ENCODE measurements at regions not wholly inside any gene's neighbourhood (a gene's known extent, or its start where the extent isn't known, plus 50 kb on each side); places are given as distances from the start of the nearest gene placed in this dataset.

DNA sequence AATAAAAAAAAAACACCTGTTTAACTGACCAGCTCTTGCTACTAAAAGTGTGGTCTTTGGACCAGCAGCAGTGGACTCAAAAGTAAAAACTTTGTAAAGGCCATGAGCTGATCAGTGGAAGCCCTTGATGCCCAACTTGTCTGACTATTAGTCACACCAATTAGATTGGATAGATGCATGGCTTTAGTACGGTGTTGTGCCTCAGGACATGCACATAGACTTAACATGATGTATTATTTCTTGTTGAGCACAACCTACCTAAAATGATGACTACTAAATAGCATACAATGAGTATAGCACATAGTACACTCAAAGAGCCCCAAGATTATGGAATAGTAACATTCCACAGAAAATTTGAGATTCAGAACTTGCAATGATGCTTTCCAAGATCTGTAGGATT lies 95.1 kb upstream of the FIBIN start:
- H3K9me3 ChIP-seq (replicated peaks; ENCODE audit: control insufficient read depth, insufficient read depth, low read length): no peaks in the 10 kb centered on the region
- no peak overlapping the region for H3K4me3 ChIP-seq
- WGBS (ENCODE audit: insufficient coverage, insufficient replicate concordance, low lambda C conversion rate, missing lambda C conversion rate): 0% methylated on average over 1 of the region's 1 CpG
- POLR2A ChIA-PET: no interaction called here
- intact Hi-C loops (cut with micrococcal nuclease; ENCODE audit: unreplicated experiment): no loop called here
- CTCF ChIA-PET: no interaction called here
- ATAC-seq (no peak), FAIRE-seq (no peak), DNase-seq (ENCODE audit: low read depth, low spot score) (no peak)
- no peak overlapping the region for H2AFZ ChIP-seq (ENCODE audit: control insufficient read depth, low read depth, low read length)
- no peak overlapping the region for H3K4me2 ChIP-seq (ENCODE audit: control insufficient read depth, insufficient read depth)
- in situ Hi-C loops (cut with MboI): no loop called here
- no peaks in the 10 kb centered on the region for H3K36me3 ChIP-seq (ENCODE audit: control insufficient read depth in 2 of 2, insufficient read depth in 2 of 2, low read length in 1 of 2)
- no TSS peak for BruUV-seq (replicated peaks)
- RAD21 ChIA-PET (ENCODE audit: unreplicated experiment): no interaction called here
- SMC1A ChIA-PET (ENCODE audit: uncharacterized antibody, unreplicated experiment): no interaction called here
- no peaks in the 10 kb centered on the region for H4K20me1 ChIP-seq (ENCODE audit: control insufficient read depth, insufficient read depth)
- no peak for TF ChIP-seq ZNF207 (IDR thresholded peaks at IDR 0.05; ENCODE audit: borderline replicate concordance)
- TF ChIP-seq, protein P1, sequence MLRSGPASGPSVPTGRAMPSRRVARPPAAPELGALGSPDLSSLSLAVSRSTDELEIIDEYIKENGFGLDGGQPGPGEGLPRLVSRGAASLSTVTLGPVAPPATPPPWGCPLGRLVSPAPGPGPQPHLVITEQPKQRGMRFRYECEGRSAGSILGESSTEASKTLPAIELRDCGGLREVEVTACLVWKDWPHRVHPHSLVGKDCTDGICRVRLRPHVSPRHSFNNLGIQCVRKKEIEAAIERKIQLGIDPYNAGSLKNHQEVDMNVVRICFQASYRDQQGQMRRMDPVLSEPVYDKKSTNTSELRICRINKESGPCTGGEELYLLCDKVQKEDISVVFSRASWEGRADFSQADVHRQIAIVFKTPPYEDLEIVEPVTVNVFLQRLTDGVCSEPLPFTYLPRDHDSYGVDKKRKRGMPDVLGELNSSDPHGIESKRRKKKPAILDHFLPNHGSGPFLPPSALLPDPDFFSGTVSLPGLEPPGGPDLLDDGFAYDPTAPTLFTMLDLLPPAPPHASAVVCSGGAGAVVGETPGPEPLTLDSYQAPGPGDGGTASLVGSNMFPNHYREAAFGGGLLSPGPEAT (IDR thresholded peaks at IDR 0.05; ENCODE audit: low read depth): no peak
- TF ChIP-seq ESRRA (IDR thresholded peaks at IDR 0.05; ENCODE audit: low read length): no peak
- TF ChIP-seq FOS (IDR thresholded peaks at IDR 0.05; ENCODE audit: borderline replicate concordance, extremely low read depth, insufficient read length): no peak
- no peak overlapping the region for H3K9ac ChIP-seq (ENCODE audit: control insufficient read depth, insufficient read depth, low read length)
- no peak overlapping the region for H3K27ac ChIP-seq (ENCODE audit: control insufficient read depth, insufficient read depth)
- no peaks in the 10 kb centered on the region for H3K79me2 ChIP-seq (ENCODE audit: control insufficient read depth, insufficient read depth, low read length)
- no peaks in the 10 kb centered on the region for H3K4me1 ChIP-seq (ENCODE audit: control insufficient read depth, insufficient read depth, low read length)
- H3K27me3 ChIP-seq (replicated peaks in 1 of 2; ENCODE audit: control insufficient read depth in 2 of 2, insufficient read depth in 2 of 2, low read length in 1 of 2): no peaks in the 10 kb centered on the region

DNA sequence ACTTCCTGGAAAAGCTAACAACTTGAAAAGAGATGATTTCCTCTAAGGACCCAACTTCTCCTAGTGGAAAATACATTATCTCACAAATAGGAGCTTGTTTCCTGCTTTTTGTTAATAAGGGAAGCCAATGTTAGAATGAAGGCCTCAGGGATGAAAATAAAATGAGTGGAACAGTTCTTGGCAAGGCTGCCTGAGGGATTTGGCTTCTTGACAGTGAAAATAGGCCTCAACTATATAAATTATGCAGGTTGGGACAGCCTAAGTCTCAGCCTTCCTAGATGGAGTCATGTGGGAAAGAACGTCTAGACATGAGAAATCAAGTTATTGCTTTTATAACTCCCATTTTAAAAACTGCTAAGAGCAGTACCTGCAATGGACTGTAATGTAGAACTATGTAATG lies 92.8 kb upstream of the FIBIN start:
- FAIRE-seq (no peak), ATAC-seq (no peak), DNase-seq (ENCODE audit: low read depth, low spot score) (no peak)
- Histone ChIP-seq H3K9ac (ENCODE audit: control insufficient read depth, insufficient read depth, low read length) (no peak overlapping the region), H3K27ac (ENCODE audit: control insufficient read depth, insufficient read depth) (no peak overlapping the region), H3K27me3 (replicated peaks in 1 of 2; ENCODE audit: control insufficient read depth in 2 of 2, insufficient read depth in 2 of 2, low read length in 1 of 2) (no peaks in the 10 kb centered on the region), H3K4me3 (no peak overlapping the region), H2AFZ (ENCODE audit: control insufficient read depth, low read depth, low read length) (no peak overlapping the region), H3K4me2 (ENCODE audit: control insufficient read depth, insufficient read depth) (no peak overlapping the region), H3K79me2 (ENCODE audit: control insufficient read depth, insufficient read depth, low read length) (no peaks in the 10 kb centered on the region), H3K9me3 (replicated peaks; ENCODE audit: control insufficient read depth, insufficient read depth, low read length) (no peaks in the 10 kb centered on the region), H3K36me3 (ENCODE audit: control insufficient read depth in 2 of 2, insufficient read depth in 2 of 2, low read length in 1 of 2) (no peaks in the 10 kb centered on the region), H4K20me1 (ENCODE audit: control insufficient read depth, insufficient read depth) (no peaks in the 10 kb centered on the region), H3K4me1 (ENCODE audit: control insufficient read depth, insufficient read depth, low read length) (no peaks in the 10 kb centered on the region)
- POLR2A ChIA-PET: no interaction called here
- intact Hi-C loops (cut with micrococcal nuclease; ENCODE audit: unreplicated experiment) (no loop called here), in situ Hi-C loops (cut with MboI) (no loop called here)
- RAD21 ChIA-PET (ENCODE audit: unreplicated experiment): no interaction called here
- 13% methylated on average over 1 of the region's 1 CpG for WGBS (ENCODE audit: insufficient coverage, insufficient replicate concordance, low lambda C conversion rate, missing lambda C conversion rate)
- CTCF ChIA-PET: no interaction called here
- BruUV-seq (replicated peaks): no TSS peak
- SMC1A ChIA-PET (ENCODE audit: uncharacterized antibody, unreplicated experiment): interaction anchor here (0.7 to 0.9 kb wide), 2 partner anchors 9 to 43 kb away, joined by 3 to 4 read pairs; no protein-coding TSS in a partner anchor
- no peak for TF ChIP-seq SIX5 (IDR thresholded peaks at IDR 0.05; ENCODE audit: low read depth, low read length, severe bottlenecking)
- TF ChIP-seq, protein P2, sequence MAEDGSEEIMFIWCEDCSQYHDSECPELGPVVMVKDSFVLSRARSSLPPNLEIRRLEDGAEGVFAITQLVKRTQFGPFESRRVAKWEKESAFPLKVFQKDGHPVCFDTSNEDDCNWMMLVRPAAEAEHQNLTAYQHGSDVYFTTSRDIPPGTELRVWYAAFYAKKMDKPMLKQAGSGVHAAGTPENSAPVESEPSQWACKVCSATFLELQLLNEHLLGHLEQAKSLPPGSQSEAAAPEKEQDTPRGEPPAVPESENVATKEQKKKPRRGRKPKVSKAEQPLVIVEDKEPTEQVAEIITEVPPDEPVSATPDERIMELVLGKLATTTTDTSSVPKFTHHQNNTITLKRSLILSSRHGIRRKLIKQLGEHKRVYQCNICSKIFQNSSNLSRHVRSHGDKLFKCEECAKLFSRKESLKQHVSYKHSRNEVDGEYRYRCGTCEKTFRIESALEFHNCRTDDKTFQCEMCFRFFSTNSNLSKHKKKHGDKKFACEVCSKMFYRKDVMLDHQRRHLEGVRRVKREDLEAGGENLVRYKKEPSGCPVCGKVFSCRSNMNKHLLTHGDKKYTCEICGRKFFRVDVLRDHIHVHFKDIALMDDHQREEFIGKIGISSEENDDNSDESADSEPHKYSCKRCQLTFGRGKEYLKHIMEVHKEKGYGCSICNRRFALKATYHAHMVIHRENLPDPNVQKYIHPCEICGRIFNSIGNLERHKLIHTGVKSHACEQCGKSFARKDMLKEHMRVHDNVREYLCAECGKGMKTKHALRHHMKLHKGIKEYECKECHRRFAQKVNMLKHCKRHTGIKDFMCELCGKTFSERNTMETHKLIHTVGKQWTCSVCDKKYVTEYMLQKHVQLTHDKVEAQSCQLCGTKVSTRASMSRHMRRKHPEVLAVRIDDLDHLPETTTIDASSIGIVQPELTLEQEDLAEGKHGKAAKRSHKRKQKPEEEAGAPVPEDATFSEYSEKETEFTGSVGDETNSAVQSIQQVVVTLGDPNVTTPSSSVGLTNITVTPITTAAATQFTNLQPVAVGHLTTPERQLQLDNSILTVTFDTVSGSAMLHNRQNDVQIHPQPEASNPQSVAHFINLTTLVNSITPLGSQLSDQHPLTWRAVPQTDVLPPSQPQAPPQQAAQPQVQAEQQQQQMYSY (CRISPR knock-in tag; IDR thresholded peaks at IDR 0.05): no peak
- TF ChIP-seq SP1 (IDR thresholded peaks at IDR 0.05; ENCODE audit: low read depth, low read length): no peak
- no peak for TF ChIP-seq PAX8 (IDR thresholded peaks at IDR 0.05)
- no peak for TF ChIP-seq NBN (IDR thresholded peaks at IDR 0.05)
- no peak for TF ChIP-seq SMAD1 (IDR thresholded peaks at IDR 0.05; ENCODE audit: low read depth, partially characterized antibody)
- no peak for TF ChIP-seq BHLHE40 (IDR thresholded peaks at IDR 0.05; ENCODE audit: borderline replicate concordance in 1 of 2, low read depth in 2 of 2, low read length in 1 of 2)
- TF ChIP-seq SMC3 (IDR thresholded peaks at IDR 0.05; ENCODE audit: borderline replicate concordance, low read length): no peak
- TF ChIP-seq BMI1 (IDR thresholded peaks at IDR 0.05; ENCODE audit: borderline replicate concordance): no peak
- no peak for TF ChIP-seq POU2F2 (IDR thresholded peaks at IDR 0.05; ENCODE audit: borderline replicate concordance, low read depth, low read length)

All from GM12878 (cell line).